22Rv1 (cell line): ENCODE measurements at regions not wholly inside any gene's neighbourhood (a gene's known extent, or its start where the extent isn't known, plus 50 kb on each side); places are given as distances from the start of the nearest gene placed in this dataset.
"Not testable (repeated sequence)": the region's sequence is repeated elsewhere in the genome, so short reads cannot be mapped to it uniquely, and the experiment has no call there.

Experiments
- H3K27ac ChIP-seq: fragments of 450-650 bp; 2 replicates; pipeline ENCODE4 v1.5.1; 2017
- CTCF ChIP-seq: fragments of 450-650 bp; IDR thresholded peaks from 2 replicates; pipeline ENCODE4 v1.5.1; 2017; ENCODE audit warnings: mild to moderate bottlenecking
- ZFX ChIP-seq: fragments of 450-650 bp; IDR thresholded peaks from 2 replicates; pipeline ENCODE4 v1.6.1; 2017; ENCODE audit warnings: antibody characterized with exemption, borderline replicate concordance

- TF ChIP-seq ZFX (no peak), CTCF (no peak)
- H3K27ac ChIP-seq: no peak overlapping the region
Observed at GRCh38 chr1:219088778-219089557, 84.7 kb upstream of the LYPLAL1 start.

GRCh38 chr1:219090607-219091006 is 83.1 kb upstream of the LYPLAL1 start:
- TF ChIP-seq CTCF: no peak
- TF ChIP-seq ZFX: no peak
- H3K27ac ChIP-seq: no peak overlapping the region

- TF ChIP-seq CTCF: no peak
- no peak for TF ChIP-seq ZFX
- H3K27ac ChIP-seq: no peak overlapping the region
Observed at GRCh38 chr1:219092206-219092605, 81.5 kb upstream of the LYPLAL1 start.

GRCh38 chr1:219099307-219099706 is 74.4 kb upstream of the LYPLAL1 start:
- no peak overlapping the region for H3K27ac ChIP-seq
- TF ChIP-seq ZFX (no peak), CTCF (no peak)

- TF ChIP-seq CTCF (no peak), ZFX (no peak)
Observed at GRCh38 chr1:219100059-219100458, 73.6 kb upstream of the LYPLAL1 start.

GRCh38 chr1:219102466-219102865 is 71.2 kb upstream of the LYPLAL1 start:
- H3K27ac ChIP-seq: not testable (repeated sequence)

More at GRCh38 chr1:219100059-219100458, 73.6 kb upstream of the LYPLAL1 start:
- H3K27ac ChIP-seq: no peak overlapping the region

- TF ChIP-seq ZFX (no peak), CTCF (no peak)
- H3K27ac ChIP-seq: no peak overlapping the region
Observed at GRCh38 chr1:219105893-219106292, 67.8 kb upstream of the LYPLAL1 start.
